ENCODE measurements at regions not wholly inside any gene's neighbourhood (a gene's known extent, or its start where the extent isn't known, plus 50 kb on each side); places are given as distances from the start of the nearest gene placed in this dataset.

DNA sequence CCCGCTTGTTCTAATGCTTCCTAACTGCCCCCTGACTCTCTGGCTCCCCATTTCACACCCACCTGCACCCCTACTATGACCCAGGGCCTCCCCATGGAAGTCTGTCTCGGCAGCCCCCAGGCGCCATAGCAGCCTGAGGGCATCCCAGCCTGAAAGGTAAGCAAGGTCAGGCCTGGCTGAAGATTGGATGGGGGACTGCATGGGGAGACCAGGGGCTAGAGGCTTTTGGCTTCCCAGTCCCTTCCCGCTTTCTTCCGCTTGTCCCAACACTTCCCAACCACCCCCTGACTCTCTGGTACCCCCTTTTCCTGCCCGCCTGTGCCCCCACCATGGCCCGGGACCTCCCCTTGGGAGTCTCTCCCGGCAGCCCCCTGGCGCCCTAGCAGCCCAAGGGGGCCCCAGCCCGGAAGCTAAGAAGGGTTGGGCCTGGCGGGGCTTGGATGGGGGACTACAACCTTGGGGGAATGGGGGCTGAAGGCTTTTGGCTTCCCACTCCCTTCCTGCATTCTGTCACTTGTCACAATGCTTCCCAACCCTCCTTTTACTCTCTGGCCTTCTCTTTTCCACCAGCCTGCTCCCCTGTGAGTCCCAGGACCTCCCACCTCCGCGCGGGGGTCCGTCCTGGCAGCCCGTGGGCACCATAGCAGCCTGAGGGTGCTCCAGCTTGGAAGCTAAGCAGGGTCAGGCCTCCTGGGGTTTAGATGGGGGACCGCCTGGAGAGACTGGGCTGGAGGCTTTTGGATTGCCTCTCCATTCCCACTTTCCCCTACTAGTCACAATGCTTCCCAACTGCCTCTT, 2288.4 kb downstream of the TP53TG3F start:
- intact Hi-C loops (cut with DNase I): loop anchor here in 1 of 4 donors (2.0 kb wide), 1 partner anchor 29 kb away; no protein-coding TSS in a partner anchor
- 84 to 89% (median 87%) methylated on average over 16 to 17 of the region's 17 CpGs for WGBS, 3 donors
- DNase-seq: no peak
- H3K4me3 ChIP-seq: no peak overlapping the region
- H3K9me3 ChIP-seq: peaks cover 0 to 4% of the 10 kb centered on the region in 2 donors
- TF ChIP-seq, protein P1, sequence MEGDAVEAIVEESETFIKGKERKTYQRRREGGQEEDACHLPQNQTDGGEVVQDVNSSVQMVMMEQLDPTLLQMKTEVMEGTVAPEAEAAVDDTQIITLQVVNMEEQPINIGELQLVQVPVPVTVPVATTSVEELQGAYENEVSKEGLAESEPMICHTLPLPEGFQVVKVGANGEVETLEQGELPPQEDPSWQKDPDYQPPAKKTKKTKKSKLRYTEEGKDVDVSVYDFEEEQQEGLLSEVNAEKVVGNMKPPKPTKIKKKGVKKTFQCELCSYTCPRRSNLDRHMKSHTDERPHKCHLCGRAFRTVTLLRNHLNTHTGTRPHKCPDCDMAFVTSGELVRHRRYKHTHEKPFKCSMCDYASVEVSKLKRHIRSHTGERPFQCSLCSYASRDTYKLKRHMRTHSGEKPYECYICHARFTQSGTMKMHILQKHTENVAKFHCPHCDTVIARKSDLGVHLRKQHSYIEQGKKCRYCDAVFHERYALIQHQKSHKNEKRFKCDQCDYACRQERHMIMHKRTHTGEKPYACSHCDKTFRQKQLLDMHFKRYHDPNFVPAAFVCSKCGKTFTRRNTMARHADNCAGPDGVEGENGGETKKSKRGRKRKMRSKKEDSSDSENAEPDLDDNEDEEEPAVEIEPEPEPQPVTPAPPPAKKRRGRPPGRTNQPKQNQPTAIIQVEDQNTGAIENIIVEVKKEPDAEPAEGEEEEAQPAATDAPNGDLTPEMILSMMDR (IDR thresholded peaks at IDR 0.05): no peak
- TF ChIP-seq POLR2A (IDR thresholded peaks at IDR 0.05) (no peak), EP300 (IDR thresholded peaks at IDR 0.05) (no peak)
- no peaks in the 10 kb centered on the region for H3K27me3 ChIP-seq
- no peak overlapping the region for H3K27ac ChIP-seq
- H3K4me1 ChIP-seq (ENCODE audit: insufficient read depth): no peaks in the 10 kb centered on the region
- no peaks in the 10 kb centered on the region for H3K36me3 ChIP-seq

DNA sequence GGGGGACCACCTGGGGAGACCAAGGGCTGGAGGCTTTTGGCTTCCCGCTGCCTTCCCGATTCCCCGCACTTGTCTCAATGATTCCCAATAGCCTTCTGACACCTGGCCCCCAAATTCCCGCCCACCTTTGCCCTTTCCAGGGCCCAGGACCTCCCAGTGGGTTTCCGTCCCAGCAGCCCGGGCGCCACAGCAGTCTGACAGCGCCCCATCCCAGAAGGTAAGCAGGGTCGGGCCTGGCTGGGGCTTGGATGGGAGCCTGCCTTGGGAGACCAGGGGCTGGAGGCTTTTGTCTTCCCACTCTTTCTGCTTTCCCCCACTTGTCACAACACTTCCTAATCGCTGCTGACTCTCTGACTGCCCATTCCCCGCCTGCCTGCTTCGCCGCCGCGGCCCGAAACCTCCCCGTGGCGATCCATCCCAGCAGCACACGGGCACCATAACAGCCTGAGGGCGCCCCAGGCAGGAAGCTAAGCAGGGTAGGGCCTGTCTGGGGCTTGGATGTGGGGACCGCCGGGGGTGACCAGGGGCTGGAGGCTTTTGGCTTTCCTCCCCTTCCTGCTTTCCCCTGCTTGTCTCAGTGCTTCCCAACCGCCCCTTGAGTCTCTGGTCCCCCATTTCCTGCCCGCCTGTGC, 2289.3 kb downstream of the TP53TG3F start:
- peaks cover 0 to 4% of the 10 kb centered on the region in 2 donors for H3K9me3 ChIP-seq
- intact Hi-C loops (cut with DNase I): no loop called here
- no peaks in the 10 kb centered on the region for H3K36me3 ChIP-seq
- no peaks in the 10 kb centered on the region for H3K27me3 ChIP-seq
- no peak overlapping the region for H3K4me3 ChIP-seq
- no peak for DNase-seq
- H3K4me1 ChIP-seq (ENCODE audit: insufficient read depth): no peaks in the 10 kb centered on the region
- TF ChIP-seq, protein P1 (IDR thresholded peaks at IDR 0.05): no peak
- no peak for TF ChIP-seq POLR2A (IDR thresholded peaks at IDR 0.05)
- TF ChIP-seq EP300 (IDR thresholded peaks at IDR 0.05): no peak
- WGBS, 3 donors: 84 to 86% (median 85%) methylated on average over 24 of the region's 24 CpGs
- H3K27ac ChIP-seq: no peak overlapping the region

DNA sequence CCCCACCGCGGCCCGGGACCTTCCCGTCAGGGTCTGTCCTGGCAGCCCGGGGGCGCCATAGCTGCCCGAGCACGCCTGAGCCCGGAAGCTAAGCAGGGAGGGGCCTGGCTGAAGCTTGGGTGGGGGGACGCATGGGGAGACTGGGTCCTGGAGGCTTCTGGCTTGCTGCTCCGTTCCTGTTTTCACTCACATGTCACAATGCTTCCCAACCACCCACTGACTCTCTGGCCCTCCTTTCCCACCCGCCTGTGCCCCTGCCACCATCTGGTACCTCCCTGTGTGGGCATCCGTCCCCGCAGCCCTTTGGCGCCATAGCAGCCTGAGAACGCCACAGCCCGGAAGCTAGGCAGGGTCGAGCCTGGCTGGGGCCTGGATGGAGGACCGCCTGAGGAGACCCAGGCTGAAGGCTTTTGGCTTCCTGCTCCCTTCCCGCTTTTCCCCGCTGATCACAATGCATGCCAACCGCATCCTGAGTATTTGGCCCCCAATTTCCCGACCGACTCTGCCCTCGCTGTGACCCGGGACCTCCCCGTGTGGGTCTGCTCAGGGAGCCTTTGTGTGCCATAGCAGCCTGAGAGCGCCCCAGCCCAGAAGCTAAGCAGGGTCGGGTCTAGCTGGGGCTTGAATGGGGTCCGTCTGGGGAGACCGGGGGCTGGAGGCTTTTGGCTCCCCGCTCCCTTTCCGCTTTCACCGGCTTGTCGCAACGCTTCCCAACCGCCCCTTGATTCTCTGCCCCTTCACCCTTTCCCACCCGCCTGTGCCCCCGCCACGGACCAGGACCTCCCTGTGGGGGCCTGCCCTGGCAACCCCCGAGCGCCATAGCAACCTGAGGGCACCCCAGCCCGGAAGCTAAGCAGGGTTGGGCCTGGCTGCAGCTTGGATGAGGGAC, 2290.1 kb downstream of the TP53TG3F start:
- Histone ChIP-seq H3K27me3 (no peaks in the 10 kb centered on the region), H3K9me3 (peaks cover 0 to 4% of the 10 kb centered on the region in 2 donors), H3K4me1 (ENCODE audit: insufficient read depth) (no peaks in the 10 kb centered on the region), H3K4me3 (no peak overlapping the region), H3K27ac (no peak overlapping the region), H3K36me3 (no peaks in the 10 kb centered on the region)
- no peak for DNase-seq
- WGBS, 3 donors: 88 to 90% (median 90%) methylated on average over 43 of the region's 43 CpGs
- intact Hi-C loops (cut with DNase I): no loop called here
- TF ChIP-seq EP300 (IDR thresholded peaks at IDR 0.05) (no peak), POLR2A (IDR thresholded peaks at IDR 0.05) (no peak)
- TF ChIP-seq, protein P1 (IDR thresholded peaks at IDR 0.05): no peak

DNA sequence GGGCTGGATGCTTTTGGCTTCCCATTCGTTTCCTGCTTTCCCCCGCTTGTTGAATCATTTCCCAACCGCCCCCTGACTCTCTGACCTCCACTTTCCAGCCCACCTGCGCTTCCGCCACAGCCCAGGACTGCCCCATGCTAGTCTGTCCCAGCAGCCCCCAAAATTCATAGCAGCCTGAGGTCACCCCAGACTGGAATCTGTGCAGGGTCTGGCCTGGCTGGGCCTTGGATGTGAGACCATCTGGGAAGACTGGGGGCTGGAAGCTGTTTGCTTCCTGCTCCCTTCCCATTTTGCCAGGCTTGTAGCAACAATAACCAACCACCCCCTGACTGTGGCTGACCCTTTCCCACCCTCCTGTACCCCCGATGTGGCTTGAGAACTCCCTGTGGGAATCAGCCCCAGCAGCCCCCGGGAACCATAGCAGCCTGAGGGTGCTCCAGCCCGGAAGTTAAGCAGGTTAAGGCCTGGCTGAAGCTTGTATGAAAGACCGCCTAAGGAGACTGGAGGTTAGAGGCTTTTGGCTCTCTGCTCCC, 2290.8 kb downstream of the TP53TG3F start:
- TF ChIP-seq, protein P1 (IDR thresholded peaks at IDR 0.05): no peak
- TF ChIP-seq EP300 (IDR thresholded peaks at IDR 0.05) (no peak), POLR2A (IDR thresholded peaks at IDR 0.05) (no peak)
- no peak for DNase-seq
- Histone ChIP-seq H3K4me3 (no peak overlapping the region), H3K4me1 (ENCODE audit: insufficient read depth) (no peaks in the 10 kb centered on the region), H3K36me3 (no peaks in the 10 kb centered on the region), H3K9me3 (peaks cover 0 to 4% of the 10 kb centered on the region in 2 donors), H3K27ac (no peak overlapping the region), H3K27me3 (no peaks in the 10 kb centered on the region)
- intact Hi-C loops (cut with DNase I): no loop called here
- 80 to 91% (median 81%) methylated on average over 9 of the region's 9 CpGs for WGBS, 3 donors
